Keratinocyte (primary cell): ENCODE measurements at regions not wholly inside any gene's neighbourhood (a gene's known extent, or its start where the extent isn't known, plus 50 kb on each side); places are given as distances from the start of the nearest gene placed in this dataset.

Source experiments
- DNase-seq: peaks from one replicate; pipeline ENCODE4 v3.0.0-alpha.2; 2011; ENCODE audit warnings: low read depth, missing footprints, low spot score
- FAIRE-seq: peaks from 2 replicates; lab custom pipeline; 2011; peaks lifted over from hg19 to GRCh38; lab: Jason Lieb, UNC
- H2AFZ ChIP-seq: 2 replicates; pipeline ENCODE4 v1.6.0; 2012; ENCODE audit warnings: low read length, control low read depth, inconsistent platforms; ENCODE audit not compliant: control insufficient read depth
- H3K27ac ChIP-seq: 2 replicates; pipeline ENCODE4 v1.5.1; 2011; ENCODE audit warnings: low read length; ENCODE audit not compliant: control insufficient read depth, insufficient read depth
- H3K27me3 ChIP-seq: 3 replicates; pipeline ENCODE4 v1.6.0; 2011; ENCODE audit warnings: low read length; ENCODE audit not compliant: control insufficient read depth, insufficient read depth; ENCODE audit errors: extremely low read depth
- H3K36me3 ChIP-seq, 2 experiments: 2 replicates in 1 of 2; 3 replicates in 1 of 2; pipeline ENCODE4 v1.5.1; 2011; ENCODE audit warnings: low read length in 2 of 2, mild to moderate bottlenecking in 1 of 2; ENCODE audit not compliant: control insufficient read depth in 2 of 2, insufficient read depth in 2 of 2; ENCODE audit errors: extremely low read depth in 1 of 2
- H3K4me1 ChIP-seq: 3 replicates; pipeline ENCODE4 v1.5.1; 2011; ENCODE audit warnings: low read length; ENCODE audit not compliant: control insufficient read depth, insufficient read depth; ENCODE audit errors: extremely low read depth
- H3K4me2 ChIP-seq: 3 replicates; pipeline ENCODE4 v1.6.0; 2011; ENCODE audit warnings: low read depth, low read length; ENCODE audit not compliant: control insufficient read depth, insufficient read depth; ENCODE audit errors: extremely low read depth
- H3K4me3 ChIP-seq, 3 experiments: fragments of 200-600 bp in 1 of 3; sonication (generic) in 1 of 3; 2 replicates in 2 of 3; 3 replicates in 1 of 3; pipeline ENCODE4 v1.5.1; 2011 to 2016; ENCODE audit warnings: low read length in 3 of 3, mild to moderate bottlenecking in 3 of 3, control low read depth in 2 of 3, inconsistent platforms in 1 of 3, low read depth in 1 of 3, mixed read lengths in 1 of 3, mixed run types in 1 of 3, moderate library complexity in 1 of 3; ENCODE audit not compliant: control insufficient read depth in 2 of 3, insufficient read depth in 2 of 3; ENCODE audit errors: extremely low read depth in 1 of 3
- H3K79me2 ChIP-seq: 2 replicates; pipeline ENCODE4 v1.6.0; 2012; ENCODE audit warnings: low read length; ENCODE audit not compliant: control insufficient read depth, insufficient read depth
- H3K9ac ChIP-seq: 3 replicates; pipeline ENCODE4 v1.6.0; 2011; ENCODE audit warnings: low read length; ENCODE audit not compliant: control insufficient read depth, insufficient read depth; ENCODE audit errors: extremely low read depth
- H3K9me1 ChIP-seq: 3 replicates; pipeline ENCODE4 v1.6.0; 2011; ENCODE audit warnings: low read length; ENCODE audit not compliant: control insufficient read depth, insufficient read depth; ENCODE audit errors: extremely low read depth
- H3K9me3 ChIP-seq: 2 replicates; pipeline ENCODE4 v1.5.1; 2012; ENCODE audit warnings: low read depth, low read length; ENCODE audit not compliant: control insufficient read depth
- H4K20me1 ChIP-seq: 3 replicates; pipeline ENCODE4 v1.6.0; 2011; ENCODE audit warnings: low read length; ENCODE audit not compliant: control insufficient read depth, insufficient read depth; ENCODE audit errors: extremely low read depth
- EZH2 ChIP-seq: IDR thresholded peaks from one replicate; pipeline ENCODE4 v1.6.1; 2012; ENCODE audit warnings: inconsistent platforms, mild to moderate bottlenecking, low read length, moderate library complexity
- dilution Hi-C: fragments of 300-500 bp; cut with MboI; formaldehyde crosslinking; loops from one replicate; pipeline ENCODE4 v1.7.0; 2020; ENCODE audit warnings: low sequenced_read_pairs; ENCODE audit not compliant: extremely low pct_ligation_motif_present
- TF ChIP-seq, protein P1 (sequence below), 3 experiments: IDR thresholded peaks in 1 of 3; conservative IDR thresholded peaks in 1 of 3; optimal IDR thresholded peaks in 1 of 3; 2 replicates in 2 of 3; 3 replicates in 1 of 3; pipeline versions ENCODE3 to v1.5.1; 2011; ENCODE audit warnings: low read length in 3 of 3, mild to moderate bottlenecking in 3 of 3, moderate library complexity in 2 of 3, control low read depth in 1 of 3, inconsistent platforms in 1 of 3; ENCODE audit not compliant: insufficient read depth in 2 of 3; ENCODE audit errors: extremely low read depth in 1 of 3

DNA sequence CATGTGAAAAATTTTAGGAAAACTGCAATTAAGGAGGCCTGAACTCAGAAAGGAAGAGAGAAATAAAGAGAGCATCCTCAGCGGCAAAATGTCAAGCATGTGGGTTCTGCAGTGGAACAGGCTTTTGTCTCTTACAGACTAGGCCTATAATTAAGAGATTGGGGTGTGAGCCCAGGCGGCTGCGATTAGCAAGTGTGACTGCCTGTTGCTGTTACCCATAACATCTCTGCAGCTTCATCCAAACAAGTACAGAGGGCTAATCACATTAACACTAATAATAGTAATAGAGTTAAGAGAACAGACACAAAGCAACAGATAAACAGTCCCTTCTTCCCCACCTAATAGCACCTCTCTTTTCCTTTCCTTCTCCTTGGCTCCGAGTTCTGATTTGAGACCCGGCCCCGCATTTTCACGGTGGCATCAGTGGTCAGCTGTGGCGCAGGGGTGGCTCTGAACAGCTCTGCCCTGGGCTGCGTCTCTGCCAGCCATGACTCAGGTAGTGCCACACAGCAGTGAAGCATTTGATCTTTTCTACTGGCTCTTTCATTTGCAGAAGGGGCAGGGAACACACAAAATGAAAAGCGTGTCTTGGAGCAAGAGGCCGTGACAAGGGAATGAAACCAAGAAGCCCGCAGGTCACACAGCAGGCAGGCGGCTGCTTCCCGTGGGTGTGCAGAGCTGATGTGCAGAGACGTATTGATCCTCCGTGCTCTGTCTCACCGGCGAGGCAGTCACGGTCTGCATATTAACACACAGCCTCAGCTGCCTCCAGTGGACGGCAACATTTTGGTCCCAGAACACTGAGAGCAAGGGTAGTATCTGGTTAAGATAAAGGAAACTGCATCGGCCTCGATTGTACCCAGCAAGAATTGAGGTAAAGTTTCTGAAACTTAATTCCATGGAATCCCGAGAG is 103.1 kb downstream of the KLF6 start:
- Histone ChIP-seq H3K9me1 (no peaks in the 10 kb centered on the region), H3K4me2 (no peak overlapping the region), H3K27ac (no peak overlapping the region), H2AFZ (no peak overlapping the region), H3K4me1 (no peaks in the 10 kb centered on the region), H4K20me1 (no peaks in the 10 kb centered on the region), H3K79me2 (no peaks in the 10 kb centered on the region), H3K36me3 (no peaks in the 10 kb centered on the region), H3K4me3 (no peak overlapping the region), H3K9me3 (no peaks in the 10 kb centered on the region), H3K9ac (no peak overlapping the region), H3K27me3 (no peaks in the 10 kb centered on the region)
- TF ChIP-seq, protein P1, sequence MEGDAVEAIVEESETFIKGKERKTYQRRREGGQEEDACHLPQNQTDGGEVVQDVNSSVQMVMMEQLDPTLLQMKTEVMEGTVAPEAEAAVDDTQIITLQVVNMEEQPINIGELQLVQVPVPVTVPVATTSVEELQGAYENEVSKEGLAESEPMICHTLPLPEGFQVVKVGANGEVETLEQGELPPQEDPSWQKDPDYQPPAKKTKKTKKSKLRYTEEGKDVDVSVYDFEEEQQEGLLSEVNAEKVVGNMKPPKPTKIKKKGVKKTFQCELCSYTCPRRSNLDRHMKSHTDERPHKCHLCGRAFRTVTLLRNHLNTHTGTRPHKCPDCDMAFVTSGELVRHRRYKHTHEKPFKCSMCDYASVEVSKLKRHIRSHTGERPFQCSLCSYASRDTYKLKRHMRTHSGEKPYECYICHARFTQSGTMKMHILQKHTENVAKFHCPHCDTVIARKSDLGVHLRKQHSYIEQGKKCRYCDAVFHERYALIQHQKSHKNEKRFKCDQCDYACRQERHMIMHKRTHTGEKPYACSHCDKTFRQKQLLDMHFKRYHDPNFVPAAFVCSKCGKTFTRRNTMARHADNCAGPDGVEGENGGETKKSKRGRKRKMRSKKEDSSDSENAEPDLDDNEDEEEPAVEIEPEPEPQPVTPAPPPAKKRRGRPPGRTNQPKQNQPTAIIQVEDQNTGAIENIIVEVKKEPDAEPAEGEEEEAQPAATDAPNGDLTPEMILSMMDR (optimal IDR thresholded peaks at IDR 0.05 in 1 of 3, IDR thresholded peaks at IDR 0.05 in 1 of 3, conservative IDR thresholded peaks at IDR 0.05 in 1 of 3; ENCODE audit: extremely low read depth in 1 of 3, insufficient read depth in 2 of 3, low read length in 3 of 3) = no peak
- no peak for TF ChIP-seq EZH2
- FAIRE-seq (no peak), DNase-seq (no peak)
- dilution Hi-C loops = no loop called here

DNA sequence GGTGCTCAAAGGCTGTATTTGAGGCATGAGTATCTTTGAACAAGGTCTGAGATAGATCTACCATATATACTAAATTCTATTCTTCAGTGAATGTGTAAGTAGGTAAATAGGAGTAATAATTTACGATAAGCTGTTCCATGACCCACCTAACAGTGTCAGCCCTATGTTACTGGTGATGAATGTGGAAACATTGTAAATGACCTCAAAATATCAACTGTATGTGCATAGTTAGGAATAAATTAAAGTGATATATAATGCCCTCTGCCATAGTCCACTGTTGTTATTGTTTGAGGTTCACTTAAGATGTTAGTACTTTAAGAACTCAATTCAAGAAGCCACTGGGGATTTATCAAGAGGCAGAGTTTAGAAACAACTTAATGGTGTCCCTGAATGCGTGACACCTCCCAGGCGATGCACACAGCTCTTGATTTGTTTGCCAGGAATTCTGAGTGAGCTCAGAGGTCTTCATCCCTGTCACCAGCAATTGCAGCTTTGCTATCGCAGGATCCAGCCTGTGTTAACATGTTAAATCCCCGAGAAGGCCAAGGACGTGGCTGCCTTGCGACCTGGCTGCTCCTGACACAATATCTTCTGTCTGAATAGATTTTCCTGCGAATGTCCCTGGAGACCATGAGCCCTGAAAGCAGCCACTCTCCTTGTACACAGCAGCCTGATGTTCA is 104.9 kb downstream of the KLF6 start:
- DNase-seq (no peak), FAIRE-seq (no peak)
- Histone ChIP-seq H3K4me1 (no peaks in the 10 kb centered on the region), H2AFZ (no peak overlapping the region), H3K27ac (no peak overlapping the region), H3K36me3 (no peaks in the 10 kb centered on the region), H3K79me2 (no peaks in the 10 kb centered on the region), H3K4me3 (no peak overlapping the region), H3K9me3 (no peaks in the 10 kb centered on the region), H3K4me2 (no peak overlapping the region), H3K9me1 (no peaks in the 10 kb centered on the region), H4K20me1 (no peaks in the 10 kb centered on the region), H3K9ac (no peak overlapping the region), H3K27me3 (no peaks in the 10 kb centered on the region)
- dilution Hi-C loops = no loop called here
- TF ChIP-seq, protein P1 (optimal IDR thresholded peaks at IDR 0.05 in 1 of 3, IDR thresholded peaks at IDR 0.05 in 1 of 3, conservative IDR thresholded peaks at IDR 0.05 in 1 of 3; ENCODE audit: extremely low read depth in 1 of 3, insufficient read depth in 2 of 3, low read length in 3 of 3) = no peak
- no peak for TF ChIP-seq EZH2
